ENCODE measurements at regions not wholly inside any gene's neighbourhood (a gene's known extent, or its start where the extent isn't known, plus 50 kb on each side); places are given as distances from the start of the nearest gene placed in this dataset.

DNA sequence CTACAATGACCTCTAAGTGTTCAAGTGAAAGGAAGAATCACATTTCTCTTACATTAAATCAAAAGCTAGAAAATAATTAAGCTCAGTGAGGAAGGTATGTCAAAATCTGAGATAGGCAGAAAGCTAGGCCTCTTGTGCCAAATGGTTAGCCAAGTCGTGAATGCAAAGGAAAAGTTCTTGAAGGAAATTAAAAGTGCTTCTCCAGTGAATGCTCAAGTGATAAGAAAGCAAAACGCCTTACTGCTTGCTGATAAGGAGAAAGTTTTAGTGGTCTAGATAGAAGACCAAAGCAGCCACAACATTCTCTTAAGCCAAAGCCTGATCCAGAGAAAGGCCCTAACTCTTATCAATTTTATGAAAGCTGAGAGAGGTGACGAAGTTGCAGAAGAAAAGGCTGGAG lies 932.3 kb upstream of the ACVR2A start:
- no peak overlapping the region for H3K4me3 Mint-ChIP-seq (ENCODE audit: low read depth)
- H3K27ac Mint-ChIP-seq = no peak overlapping the region
- H3K4me1 Mint-ChIP-seq (ENCODE audit: low read depth) = no peaks in the 10 kb centered on the region
- no peaks in the 10 kb centered on the region for H3K36me3 Mint-ChIP-seq (ENCODE audit: insufficient read depth)
- no peak for TF ChIP-seq CTCF (IDR thresholded peaks at IDR 0.05; ENCODE audit: unreplicated experiment)
- no peak for DNase-seq (ENCODE audit: low spot score, unreplicated experiment)
- H3K27me3 Mint-ChIP-seq = no peaks in the 10 kb centered on the region
- no peaks in the 10 kb centered on the region for H3K9me3 Mint-ChIP-seq (ENCODE audit: low read depth)

DNA sequence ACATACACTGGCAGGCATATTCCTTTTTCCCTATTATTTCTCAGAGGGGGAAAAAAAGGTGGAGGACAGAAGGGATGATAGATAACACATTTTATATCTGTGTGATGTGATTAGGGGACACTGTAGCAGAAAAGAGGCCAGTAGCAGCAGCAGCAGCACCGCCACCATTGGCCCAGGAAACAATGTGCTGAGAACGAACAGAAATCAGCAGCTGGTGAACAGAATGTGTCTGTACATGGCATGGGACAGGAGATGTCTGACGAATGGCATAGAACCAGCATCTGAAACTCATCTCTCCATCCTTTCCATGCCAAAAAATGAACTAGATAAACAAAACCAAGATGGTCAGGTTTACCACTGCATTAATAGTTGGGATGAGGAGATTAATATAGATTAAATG lies 936.1 kb upstream of the ACVR2A start:
- no peak for TF ChIP-seq CTCF (IDR thresholded peaks at IDR 0.05; ENCODE audit: unreplicated experiment)
- no peak for DNase-seq (ENCODE audit: low spot score, unreplicated experiment)
- no peaks in the 10 kb centered on the region for H3K36me3 Mint-ChIP-seq (ENCODE audit: insufficient read depth)
- no peaks in the 10 kb centered on the region for H3K9me3 Mint-ChIP-seq (ENCODE audit: low read depth)
- H3K4me1 Mint-ChIP-seq (ENCODE audit: low read depth) = no peaks in the 10 kb centered on the region
- no peak overlapping the region for H3K4me3 Mint-ChIP-seq (ENCODE audit: low read depth)
- H3K27ac Mint-ChIP-seq = no peak overlapping the region
- no peaks in the 10 kb centered on the region for H3K27me3 Mint-ChIP-seq

- Mint-ChIP-seq H3K9me3 (ENCODE audit: low read depth) (no peaks in the 10 kb centered on the region), H3K27me3 (no peaks in the 10 kb centered on the region), H3K4me1 (ENCODE audit: low read depth) (no peaks in the 10 kb centered on the region), H3K36me3 (ENCODE audit: insufficient read depth) (no peaks in the 10 kb centered on the region), H3K4me3 (ENCODE audit: low read depth) (no peak overlapping the region), H3K27ac (no peak overlapping the region)
- no peak for TF ChIP-seq CTCF (IDR thresholded peaks at IDR 0.05; ENCODE audit: unreplicated experiment)
- DNase-seq (ENCODE audit: low spot score, unreplicated experiment) = no peak
Observed at GRCh38 chr2:146898083-146898482, 946.7 kb upstream of the ACVR2A start.

DNA sequence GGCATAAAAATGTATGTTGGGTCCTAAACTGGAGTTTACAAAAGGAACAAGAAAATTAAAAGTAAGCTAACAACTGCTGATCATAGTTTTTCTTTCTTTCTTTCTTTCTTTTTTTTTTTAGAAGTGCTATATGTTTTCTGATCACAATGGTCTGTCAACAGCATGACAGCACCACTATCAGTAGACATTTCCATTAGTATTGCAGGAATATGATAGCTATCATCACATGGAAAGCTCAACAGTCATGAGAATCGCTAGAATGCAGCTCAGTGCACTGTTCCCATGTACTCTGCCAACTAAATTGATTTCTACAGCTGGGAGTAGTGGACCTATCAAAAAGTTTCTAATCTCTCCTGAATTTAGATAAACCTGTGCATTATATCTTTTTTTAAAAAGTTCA lies 950.3 kb upstream of the ACVR2A start:
- Mint-ChIP-seq H3K9me3 (ENCODE audit: low read depth) (no peaks in the 10 kb centered on the region), H3K36me3 (ENCODE audit: insufficient read depth) (no peaks in the 10 kb centered on the region), H3K27me3 (no peaks in the 10 kb centered on the region), H3K4me3 (ENCODE audit: low read depth) (no peak overlapping the region), H3K27ac (no peak overlapping the region), H3K4me1 (ENCODE audit: low read depth) (no peaks in the 10 kb centered on the region)
- DNase-seq (ENCODE audit: low spot score, unreplicated experiment) = no peak
- TF ChIP-seq CTCF (IDR thresholded peaks at IDR 0.05; ENCODE audit: unreplicated experiment) = no peak

- Mint-ChIP-seq H3K4me3 (ENCODE audit: low read depth) (no peak overlapping the region), H3K27ac (no peak overlapping the region), H3K4me1 (ENCODE audit: low read depth) (no peaks in the 10 kb centered on the region), H3K36me3 (ENCODE audit: insufficient read depth) (no peaks in the 10 kb centered on the region), H3K27me3 (no peaks in the 10 kb centered on the region), H3K9me3 (ENCODE audit: low read depth) (no peaks in the 10 kb centered on the region)
- no peak for DNase-seq (ENCODE audit: low spot score, unreplicated experiment)
- TF ChIP-seq CTCF (IDR thresholded peaks at IDR 0.05; ENCODE audit: unreplicated experiment) = no peak
Observed at GRCh38 chr2:146893500-146894041, 951.3 kb upstream of the ACVR2A start.

Measured in progenitor cell of endocrine pancreas (in vitro differentiated cells).